ENCODE measurements at regions not wholly inside any gene's neighbourhood (a gene's known extent, or its start where the extent isn't known, plus 50 kb on each side); places are given as distances from the start of the nearest gene placed in this dataset.

DNA sequence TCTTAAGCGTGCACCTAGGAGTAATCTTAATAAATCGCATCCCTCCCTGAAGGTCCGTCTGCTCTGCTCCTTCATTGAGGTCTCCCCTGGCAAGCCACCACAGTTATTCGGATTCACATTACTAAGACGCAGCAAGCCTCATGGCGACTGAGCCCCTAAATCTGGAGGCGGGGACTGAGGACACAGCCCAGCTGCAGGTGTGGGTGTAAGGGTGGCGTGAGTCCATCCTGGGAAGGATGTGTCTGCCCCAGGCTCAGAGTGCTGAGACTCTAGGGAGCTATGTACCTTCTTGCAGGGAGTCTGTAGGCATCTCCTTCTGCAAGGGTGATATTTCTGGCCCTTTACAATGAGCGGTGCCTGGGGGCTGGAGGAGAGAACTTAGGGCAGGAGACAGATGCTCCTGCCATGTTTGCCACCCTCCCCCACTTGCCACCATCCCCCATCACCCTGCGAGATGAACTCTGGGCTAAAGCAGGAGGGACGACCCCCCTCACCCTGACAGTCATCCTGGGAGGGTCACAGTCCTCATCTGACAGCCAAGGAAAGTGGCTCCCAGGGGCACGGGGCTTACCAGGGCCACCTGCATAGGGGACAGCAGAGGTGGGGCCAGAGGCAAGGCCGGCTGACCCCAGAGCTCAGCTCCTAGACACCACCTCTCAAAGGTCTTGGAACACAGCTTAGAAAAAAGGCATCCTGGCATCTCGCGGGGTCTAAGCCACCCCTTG is 76.4 kb upstream of the FCN1 start:
- TF ChIP-seq EP300 (IDR thresholded peaks at IDR 0.05) (no peak), POLR2A (IDR thresholded peaks at IDR 0.05) (no peak), POLR2AphosphoS5 (IDR thresholded peaks at IDR 0.05) (no peak)
- TF ChIP-seq, protein P1, sequence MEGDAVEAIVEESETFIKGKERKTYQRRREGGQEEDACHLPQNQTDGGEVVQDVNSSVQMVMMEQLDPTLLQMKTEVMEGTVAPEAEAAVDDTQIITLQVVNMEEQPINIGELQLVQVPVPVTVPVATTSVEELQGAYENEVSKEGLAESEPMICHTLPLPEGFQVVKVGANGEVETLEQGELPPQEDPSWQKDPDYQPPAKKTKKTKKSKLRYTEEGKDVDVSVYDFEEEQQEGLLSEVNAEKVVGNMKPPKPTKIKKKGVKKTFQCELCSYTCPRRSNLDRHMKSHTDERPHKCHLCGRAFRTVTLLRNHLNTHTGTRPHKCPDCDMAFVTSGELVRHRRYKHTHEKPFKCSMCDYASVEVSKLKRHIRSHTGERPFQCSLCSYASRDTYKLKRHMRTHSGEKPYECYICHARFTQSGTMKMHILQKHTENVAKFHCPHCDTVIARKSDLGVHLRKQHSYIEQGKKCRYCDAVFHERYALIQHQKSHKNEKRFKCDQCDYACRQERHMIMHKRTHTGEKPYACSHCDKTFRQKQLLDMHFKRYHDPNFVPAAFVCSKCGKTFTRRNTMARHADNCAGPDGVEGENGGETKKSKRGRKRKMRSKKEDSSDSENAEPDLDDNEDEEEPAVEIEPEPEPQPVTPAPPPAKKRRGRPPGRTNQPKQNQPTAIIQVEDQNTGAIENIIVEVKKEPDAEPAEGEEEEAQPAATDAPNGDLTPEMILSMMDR (IDR thresholded peaks at IDR 0.05) = no peak
- Histone ChIP-seq H3K27me3 (peaks cover 0 to 9% (median 4%) of the 10 kb centered on the region in 3 donors), H3K36me3 (no peaks in the 10 kb centered on the region), H3K4me1 (no peaks in the 10 kb centered on the region), H3K27ac (no peak overlapping the region), H3K4me3 (no peak overlapping the region), H3K9me3 (no peaks in the 10 kb centered on the region)
- intact Hi-C loops (cut with DNase I) = no loop called here
- DNase-seq = peak; percentile 54
- WGBS, 2 donors = 74 to 77% methylated on average over 15 of the region's 15 CpGs

DNA sequence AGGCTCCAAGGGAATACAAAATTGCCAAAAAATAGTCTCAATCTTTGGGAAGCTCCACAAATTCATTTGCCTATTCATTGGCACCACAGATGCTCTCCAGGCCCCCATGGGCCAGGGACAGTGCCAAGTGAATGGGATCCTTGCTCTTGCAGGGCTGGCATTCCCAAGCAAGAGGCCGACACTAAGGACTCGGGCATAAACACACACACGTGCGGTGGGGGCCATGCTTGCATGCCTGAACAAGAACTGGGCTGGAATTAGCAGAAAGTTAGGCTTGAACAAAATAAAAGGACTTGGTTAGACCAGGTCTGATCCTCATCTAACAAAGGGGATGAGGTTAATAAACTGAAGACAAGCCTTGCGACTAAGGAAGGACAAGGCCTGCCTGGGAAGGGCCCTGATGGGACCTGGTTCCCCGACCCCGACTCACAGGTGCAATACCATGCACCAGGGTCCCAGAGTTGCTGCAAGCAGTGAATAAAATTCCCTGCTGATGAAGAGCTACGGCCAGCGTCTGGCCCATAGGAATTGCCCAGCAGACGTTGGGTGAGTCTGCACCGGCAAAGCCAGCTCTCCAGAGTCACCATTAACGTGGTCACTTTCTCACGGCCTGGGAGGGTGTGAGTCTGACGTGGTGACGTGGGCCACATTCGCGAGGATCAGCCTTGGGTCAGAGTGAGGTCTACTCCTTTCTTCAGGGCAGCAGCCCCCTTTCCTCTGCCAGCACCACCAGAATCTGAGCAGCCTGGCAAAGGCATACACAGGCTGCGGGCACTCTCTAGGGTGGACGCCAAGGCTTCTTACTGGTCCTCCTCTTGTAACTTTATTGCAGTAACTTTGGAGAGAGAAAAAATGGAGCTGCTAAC is 77.4 kb upstream of the FCN1 start:
- WGBS, 2 donors = 86 to 91% methylated on average over 19 of the region's 19 CpGs

DNA sequence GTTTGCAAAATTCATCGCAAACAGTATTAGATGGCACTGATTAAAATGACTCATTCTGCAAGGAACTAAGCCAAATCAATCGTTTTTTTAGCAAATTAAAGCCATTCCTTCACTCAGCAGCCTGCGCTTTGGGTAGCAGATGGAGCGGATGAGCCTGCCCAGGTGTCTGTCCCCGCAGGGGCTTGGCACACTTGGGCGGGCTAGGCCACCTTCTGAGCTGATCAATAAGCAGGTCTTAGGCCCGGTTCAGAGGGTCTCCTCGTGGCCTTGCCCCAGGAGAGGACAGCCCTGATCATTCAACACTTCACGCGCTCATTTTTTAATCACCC is 78.0 kb upstream of the FCN1 start:
- H3K4me1 ChIP-seq = no peaks in the 10 kb centered on the region
- H3K4me3 ChIP-seq = no peak overlapping the region
- TF ChIP-seq POLR2A (IDR thresholded peaks at IDR 0.05) (no peak), POLR2AphosphoS5 (IDR thresholded peaks at IDR 0.05) (no peak), EP300 (IDR thresholded peaks at IDR 0.05) (no peak)
- TF ChIP-seq, protein P1 (IDR thresholded peaks at IDR 0.05) = no peak
- intact Hi-C loops (cut with DNase I) = no loop called here
- H3K36me3 ChIP-seq = no peaks in the 10 kb centered on the region
- H3K27me3 ChIP-seq = no peaks in the 10 kb centered on the region
- peaks cover 0 to 2% (median 0%) of the 10 kb centered on the region in 4 donors for H3K9me3 ChIP-seq
- H3K27ac ChIP-seq = no peak overlapping the region
- DNase-seq = peak; percentile 40
- 70 to 82% methylated on average over 10 of the region's 10 CpGs for WGBS, 2 donors

More for the DNA sequence above, 77.4 kb upstream of the FCN1 start:
- DNase-seq = peak; percentile 42
- H3K9me3 ChIP-seq = no peaks in the 10 kb centered on the region
- H3K4me1 ChIP-seq = no peaks in the 10 kb centered on the region
- H3K4me3 ChIP-seq = no peak overlapping the region
- no peaks in the 10 kb centered on the region for H3K27me3 ChIP-seq
- TF ChIP-seq, protein P1 (IDR thresholded peaks at IDR 0.05) = no peak
- TF ChIP-seq POLR2A (IDR thresholded peaks at IDR 0.05) = no peak
- TF ChIP-seq EP300 (IDR thresholded peaks at IDR 0.05) = no peak
- TF ChIP-seq POLR2AphosphoS5 (IDR thresholded peaks at IDR 0.05) = no peak
- intact Hi-C loops (cut with DNase I) = no loop called here
- no peaks in the 10 kb centered on the region for H3K36me3 ChIP-seq
- no peak overlapping the region for H3K27ac ChIP-seq

DNA sequence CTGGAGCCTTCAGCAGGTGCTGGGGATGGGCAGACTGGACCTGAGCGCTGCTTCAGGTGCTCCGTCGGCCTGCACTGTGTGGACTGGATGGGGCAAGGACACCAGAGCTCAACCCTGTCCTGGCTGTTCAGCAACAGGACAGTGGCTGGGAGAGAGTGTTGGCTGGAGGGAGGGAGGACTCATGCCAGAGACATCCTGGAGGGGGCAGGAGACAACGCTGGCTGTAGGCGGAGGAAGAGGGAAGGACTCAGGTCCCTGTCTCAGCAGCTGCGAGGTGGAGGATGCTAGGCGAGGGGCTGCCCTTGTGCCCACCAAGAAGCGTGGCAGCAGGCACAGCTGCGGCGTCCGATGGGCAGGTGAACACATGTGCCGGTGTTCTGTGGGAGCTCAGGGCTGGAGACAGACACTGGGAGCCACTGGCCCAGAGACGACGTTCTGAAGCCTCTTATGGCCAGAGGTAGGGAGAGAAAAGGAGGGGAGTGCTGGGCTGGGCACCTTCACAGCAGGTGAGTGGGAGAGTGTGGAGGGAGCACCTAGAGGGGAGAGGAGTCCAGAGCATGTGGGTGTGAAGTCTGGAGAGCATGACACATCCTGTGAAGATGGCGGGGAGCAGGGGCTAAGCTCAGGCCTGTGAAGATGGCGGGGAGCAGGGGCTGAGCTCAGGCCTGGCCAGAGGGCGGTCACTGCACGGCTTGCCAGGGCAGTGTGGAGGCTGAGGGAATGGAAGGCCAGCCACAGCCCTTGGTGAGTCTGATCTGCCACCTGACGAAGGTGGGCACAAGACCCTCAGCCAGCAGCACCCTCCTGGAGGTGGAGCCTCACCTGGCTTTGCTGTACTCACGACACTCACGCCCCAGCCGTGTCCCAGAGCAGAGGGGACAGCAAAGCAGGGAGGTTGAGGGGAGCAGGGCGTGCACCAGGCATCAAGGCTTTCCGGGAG is 79.1 kb upstream of the FCN1 start:
- Histone ChIP-seq H3K27me3 (no peaks in the 10 kb centered on the region), H3K36me3 (no peaks in the 10 kb centered on the region), H3K9me3 (peaks cover 0 to 4% (median 0%) of the 10 kb centered on the region in 4 donors), H3K4me1 (no peaks in the 10 kb centered on the region), H3K27ac (no peak overlapping the region), H3K4me3 (no peak overlapping the region)
- TF ChIP-seq, protein P1 (IDR thresholded peaks at IDR 0.05) = no peak
- TF ChIP-seq EP300 (IDR thresholded peaks at IDR 0.05) (no peak), POLR2A (IDR thresholded peaks at IDR 0.05) (no peak), POLR2AphosphoS5 (IDR thresholded peaks at IDR 0.05) (no peak)
- peak; percentile 44 for DNase-seq
- WGBS, 2 donors = 85 to 86% methylated on average over 24 of the region's 24 CpGs
- intact Hi-C loops (cut with DNase I) = no loop called here
